Calu3 (cell line): ENCODE measurements at regions not wholly inside any gene's neighbourhood (a gene's known extent, or its start where the extent isn't known, plus 50 kb on each side); places are given as distances from the start of the nearest gene placed in this dataset.
A peak's percentile ranks its signal among the peaks of the same experiment; 100 is the strongest.

Source experiments
- BruUV-seq: library from RNA; stranded (reverse); fragments of 400-500 nt; replicated peaks from 2 replicates; lab custom pipeline; 2021; lab: Mats Ljungman, UMichigan
- CTCF ChIA-PET: fragments of 300-600 bp; sonication (Branson Sonifier 250); formaldehyde crosslinking; loops from one replicate; lab custom pipeline; 2022; ENCODE audit warnings: antibody characterized with exemption; lab: Charles Lee
- DNase-seq: peaks from one replicate; pipeline ENCODE4 v3.0.0; 2022
- H3K27ac Mint-ChIP-seq: one replicate; pipeline ENCODE4 v1.8.0; 2022; ENCODE audit warnings: mixed read lengths; ENCODE audit not compliant: unreplicated experiment
- H3K27me3 Mint-ChIP-seq: one replicate; pipeline ENCODE4 v1.8.0; 2022; ENCODE audit warnings: mixed read lengths; ENCODE audit not compliant: unreplicated experiment
- H3K36me3 Mint-ChIP-seq: one replicate; pipeline ENCODE4 v1.8.0; 2022; ENCODE audit warnings: mild to moderate bottlenecking, moderate library complexity, mixed read lengths; ENCODE audit not compliant: insufficient read depth, unreplicated experiment
- H3K4me1 Mint-ChIP-seq: one replicate; pipeline ENCODE4 v1.8.0; 2022; ENCODE audit warnings: mild to moderate bottlenecking, low read depth, mixed read lengths; ENCODE audit not compliant: unreplicated experiment
- H3K4me3 Mint-ChIP-seq: one replicate; pipeline ENCODE4 v1.8.0; 2022; ENCODE audit warnings: mild to moderate bottlenecking, low read depth, moderate library complexity, mixed read lengths; ENCODE audit not compliant: unreplicated experiment
- H3K9me3 Mint-ChIP-seq: one replicate; pipeline ENCODE4 v1.8.0; 2022; ENCODE audit warnings: low read depth, mixed read lengths; ENCODE audit not compliant: unreplicated experiment
- intact Hi-C: fragments of 100-400 bp; cut with micrococcal nuclease; formaldehyde crosslinking; loops from one replicate; pipeline ENCODE4 v1.10.0; 2022; ENCODE audit not compliant: unreplicated experiment
- TF ChIP-seq, protein P1 (sequence below): fragments of 200-600 bp; IDR thresholded peaks from one replicate; pipeline ENCODE4 v1.8.0; 2022; ENCODE audit warnings: antibody characterized with exemption; ENCODE audit not compliant: unreplicated experiment

DNA sequence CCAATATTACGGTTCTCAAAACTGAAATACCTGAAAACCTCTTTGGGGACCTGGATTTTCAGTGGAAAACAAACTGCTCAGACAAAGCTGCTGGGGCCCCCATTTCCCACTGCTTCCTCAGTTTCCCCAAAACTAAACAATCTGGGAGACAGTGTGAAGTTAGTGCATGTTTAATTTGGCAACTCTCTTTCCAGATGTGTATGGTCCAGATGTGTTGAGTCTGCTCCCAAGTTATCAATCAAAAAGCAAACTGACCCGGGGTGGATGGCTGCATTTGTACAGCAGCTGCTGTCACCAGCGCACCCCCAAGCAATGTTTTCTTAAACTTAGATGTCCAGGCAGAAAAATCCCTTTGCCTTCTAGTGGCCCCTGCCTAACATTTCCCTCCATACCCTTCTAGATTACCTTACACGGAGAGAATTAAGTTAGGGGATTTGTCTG is 136.9 kb downstream of the COPS8 start:
- intact Hi-C loops = no loop called here
- H3K27me3 Mint-ChIP-seq = no peaks in the 10 kb centered on the region
- peaks cover 54% of the 10 kb centered on the region for H3K4me1 Mint-ChIP-seq
- no TSS peak for BruUV-seq
- peaks cover 5% of the 10 kb centered on the region for H3K36me3 Mint-ChIP-seq
- CTCF ChIA-PET = no interaction called here
- no peak for DNase-seq
- peak overlapping the region; percentile 47 for H3K4me3 Mint-ChIP-seq
- no peak overlapping the region for H3K27ac Mint-ChIP-seq
- TF ChIP-seq, protein P1, sequence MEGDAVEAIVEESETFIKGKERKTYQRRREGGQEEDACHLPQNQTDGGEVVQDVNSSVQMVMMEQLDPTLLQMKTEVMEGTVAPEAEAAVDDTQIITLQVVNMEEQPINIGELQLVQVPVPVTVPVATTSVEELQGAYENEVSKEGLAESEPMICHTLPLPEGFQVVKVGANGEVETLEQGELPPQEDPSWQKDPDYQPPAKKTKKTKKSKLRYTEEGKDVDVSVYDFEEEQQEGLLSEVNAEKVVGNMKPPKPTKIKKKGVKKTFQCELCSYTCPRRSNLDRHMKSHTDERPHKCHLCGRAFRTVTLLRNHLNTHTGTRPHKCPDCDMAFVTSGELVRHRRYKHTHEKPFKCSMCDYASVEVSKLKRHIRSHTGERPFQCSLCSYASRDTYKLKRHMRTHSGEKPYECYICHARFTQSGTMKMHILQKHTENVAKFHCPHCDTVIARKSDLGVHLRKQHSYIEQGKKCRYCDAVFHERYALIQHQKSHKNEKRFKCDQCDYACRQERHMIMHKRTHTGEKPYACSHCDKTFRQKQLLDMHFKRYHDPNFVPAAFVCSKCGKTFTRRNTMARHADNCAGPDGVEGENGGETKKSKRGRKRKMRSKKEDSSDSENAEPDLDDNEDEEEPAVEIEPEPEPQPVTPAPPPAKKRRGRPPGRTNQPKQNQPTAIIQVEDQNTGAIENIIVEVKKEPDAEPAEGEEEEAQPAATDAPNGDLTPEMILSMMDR = no peak
- H3K9me3 Mint-ChIP-seq = no peaks in the 10 kb centered on the region

GRCh38 chr2:237223201-237223861 is 137.6 kb downstream of the COPS8 start:
- intact Hi-C loops = no loop called here
- CTCF ChIA-PET = no interaction called here
- H3K27ac Mint-ChIP-seq = peak overlapping the region; percentile 35
- H3K4me1 Mint-ChIP-seq = peaks cover 57% of the 10 kb centered on the region
- DNase-seq = peak; percentile 49
- TF ChIP-seq, protein P1 = no peak
- H3K4me3 Mint-ChIP-seq = peak overlapping the region; percentile 47
- H3K36me3 Mint-ChIP-seq = peaks cover 9% of the 10 kb centered on the region
- BruUV-seq = no TSS peak
- H3K27me3 Mint-ChIP-seq = no peaks in the 10 kb centered on the region
- H3K9me3 Mint-ChIP-seq = no peaks in the 10 kb centered on the region

DNA sequence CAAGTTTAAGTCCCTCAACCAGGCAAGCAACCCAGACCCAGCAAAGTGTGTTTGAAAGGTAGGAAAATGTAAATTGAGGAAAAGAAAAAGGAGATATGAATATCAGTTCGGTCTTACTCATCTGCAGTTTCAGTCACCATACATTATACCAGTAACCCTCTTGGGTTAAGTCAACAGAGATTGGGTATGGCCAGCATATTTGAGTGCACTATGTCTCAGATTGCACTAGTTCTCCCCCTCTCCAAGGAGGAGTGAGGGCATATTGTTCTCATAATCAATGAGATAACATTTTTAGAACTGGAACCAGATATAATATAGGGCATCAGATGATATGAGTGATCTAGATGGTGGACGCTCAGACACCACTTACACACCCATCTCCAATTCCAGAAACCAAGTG is 141.5 kb downstream of the COPS8 start:
- no peak for DNase-seq
- TF ChIP-seq, protein P1 = no peak
- peaks cover 52% of the 10 kb centered on the region for H3K4me1 Mint-ChIP-seq
- peaks cover 3% of the 10 kb centered on the region for H3K9me3 Mint-ChIP-seq
- H3K36me3 Mint-ChIP-seq = peaks cover 9% of the 10 kb centered on the region
- BruUV-seq = no TSS peak
- H3K4me3 Mint-ChIP-seq = no peak overlapping the region
- H3K27ac Mint-ChIP-seq = peak overlapping the region; percentile 67
- CTCF ChIA-PET = interaction anchor here (0.5 to 1.2 kb wide), 4 partner anchors 25 to 544 kb away, joined by 3 to 5 read pairs (median 4); no protein-coding TSS in a partner anchor
- peaks cover 8% of the 10 kb centered on the region for H3K27me3 Mint-ChIP-seq
- intact Hi-C loops = no loop called here

GRCh38 chr2:237227592-237228280 is 142.0 kb downstream of the COPS8 start:
- DNase-seq = peak; percentile 50
- Mint-ChIP-seq H3K36me3 (peaks cover 9% of the 10 kb centered on the region), H3K4me3 (peak overlapping the region; percentile 0), H3K4me1 (peaks cover 47% of the 10 kb centered on the region), H3K9me3 (peaks cover 5% of the 10 kb centered on the region), H3K27ac (peak overlapping the region; percentile 67), H3K27me3 (peaks cover 10% of the 10 kb centered on the region)
- TF ChIP-seq, protein P1 = no peak
- intact Hi-C loops = no loop called here
- CTCF ChIA-PET = interaction anchor here (0.5 to 1.2 kb wide), 5 partner anchors 25 to 543 kb away, joined by 3 to 5 read pairs (median 3); no protein-coding TSS in a partner anchor
- BruUV-seq = no TSS peak
